ENCODE measurements at regions not wholly inside any gene's neighbourhood (a gene's known extent, or its start where the extent isn't known, plus 50 kb on each side); places are given as distances from the start of the nearest gene placed in this dataset.

- no peak overlapping the region for H3K4me3 ChIP-seq
- CTCF ChIA-PET (ENCODE audit: low intra/inter-chr PET ratio) = no interaction called here
- no peak for FAIRE-seq
- H3K79me2 ChIP-seq (ENCODE audit: control insufficient read depth, insufficient read depth, low read length) = no peaks in the 10 kb centered on the region
- H4K20me1 ChIP-seq (replicated peaks; ENCODE audit: control insufficient read depth, insufficient read depth, low read length) = no peaks in the 10 kb centered on the region
- H3K27ac ChIP-seq (ENCODE audit: extremely low read depth, low read depth, low read length) = no peak overlapping the region
- POLR2A ChIA-PET = no interaction called here
- no TSS peak for BruUV-seq (replicated peaks)
- H3K27me3 ChIP-seq (ENCODE audit: control insufficient read depth in 2 of 2, insufficient read depth in 2 of 2, low read length in 2 of 2) = no peaks in the 10 kb centered on the region
- H3K9me3 ChIP-seq (replicated peaks; ENCODE audit: control insufficient read depth, insufficient read depth, low read depth, low read length) = no peaks in the 10 kb centered on the region; the same call in 1 of the 2 replicates
- no peaks in the 10 kb centered on the region for H3K4me1 ChIP-seq (replicated peaks in 1 of 2; ENCODE audit: control insufficient read depth in 2 of 2, insufficient read depth in 2 of 2, low read length in 2 of 2)
- 5% methylated on average over 3 of the region's 3 CpGs for WGBS (ENCODE audit: insufficient coverage, low coverage, missing lambda C conversion rate)
- intact Hi-C loops (cut with micrococcal nuclease) (no loop called here), in situ Hi-C loops (cut with MboI) (no loop called here)
- H3K9ac ChIP-seq (ENCODE audit: insufficient read depth in 1 of 2, low read depth in 2 of 2, low read length in 2 of 2) = no peak overlapping the region
- H2AFZ ChIP-seq (ENCODE audit: low read depth, low read length) = no peak overlapping the region
- ATAC-seq = no peak
- no peaks in the 10 kb centered on the region for H3K36me3 ChIP-seq (ENCODE audit: control insufficient read depth, insufficient read depth, low read length)
- no peak overlapping the region for H3K4me2 ChIP-seq (ENCODE audit: insufficient read depth, low read length)
- no peaks in the 10 kb centered on the region for H3K9me1 ChIP-seq (ENCODE audit: control insufficient read depth, insufficient read depth, low read length)
- no peak for TF ChIP-seq ZNF165 (CRISPR knock-in tag; IDR thresholded peaks at IDR 0.05; ENCODE audit: borderline replicate concordance)
- no peak for TF ChIP-seq CCNT2 (IDR thresholded peaks at IDR 0.05; ENCODE audit: borderline replicate concordance, extremely low read depth, insufficient read length, low read depth, low read length)
- TF ChIP-seq ZSCAN29 (IDR thresholded peaks at IDR 0.05) = no peak
- no peak for TF ChIP-seq SMAD3 (CRISPR knock-in tag; conservative IDR thresholded peaks at IDR 0.05)
- no peak for TF ChIP-seq CTBP1 (IDR thresholded peaks at IDR 0.05; ENCODE audit: borderline replicate concordance)
- TF ChIP-seq TAF7 (tag; IDR thresholded peaks at IDR 0.05) = no peak
- no peak for TF ChIP-seq SIN3B (IDR thresholded peaks at IDR 0.05; ENCODE audit: low read depth)
- TF ChIP-seq SMC3 (conservative IDR thresholded peaks at IDR 0.05; ENCODE audit: insufficient read depth, low read depth, low read length) = no peak
- TF ChIP-seq RREB1 (CRISPR knock-in tag; IDR thresholded peaks at IDR 0.05) = no peak
- no peak for TF ChIP-seq ZNF668 (CRISPR knock-in tag; IDR thresholded peaks at IDR 0.05)
- TF ChIP-seq BCLAF1 (IDR thresholded peaks at IDR 0.05; ENCODE audit: borderline replicate concordance in 1 of 2, control insufficient read depth in 1 of 2, low read depth in 2 of 2, low read length in 1 of 2) = no peak
- no peak for TF ChIP-seq XRCC4 (IDR thresholded peaks at IDR 0.05; ENCODE audit: extremely low read depth, insufficient read depth, insufficient read length)
- no peak for TF ChIP-seq RBBP5 (IDR thresholded peaks at IDR 0.05; ENCODE audit: borderline replicate concordance, insufficient read depth, low read length, poor library complexity, severe bottlenecking)
- no peak for TF ChIP-seq ZNF311 (CRISPR knock-in tag; IDR thresholded peaks at IDR 0.05)
- no peak for TF ChIP-seq GTF2F1 (IDR thresholded peaks at IDR 0.05; ENCODE audit: low read depth, low read length)
- no peak for DNase-seq (ENCODE audit: extremely low read depth in 1 of 4, low spot score in 3 of 4)
These were observed 229.9 kb upstream of the PITX2 start for GRCh38 chr4:110852793-110853192.
